Activated CD4-positive, alpha-beta memory T cell treated with anti-CD3 and anti-CD28 coated beads for 36 hours (primary cell): ENCODE measurements at regions not wholly inside any gene's neighbourhood (a gene's known extent, or its start where the extent isn't known, plus 50 kb on each side); places are given as distances from the start of the nearest gene placed in this dataset.
"Not testable (repeated sequence)": the region's sequence is repeated elsewhere in the genome, so short reads cannot be mapped to it uniquely, and the experiment has no call there.

Experiments
- CTCF ChIA-PET: fragments of 350-600 bp; sonication (Branson Sonifier 250); formaldehyde crosslinking; loops from one replicate; lab custom pipeline; 2021; ENCODE audit warnings: antibody characterized with exemption, inconsistent platforms; lab: Charles Lee
- POLR2A ChIA-PET: fragments of 350-600 bp; sonication (Branson Sonifier 250); formaldehyde crosslinking; loops from one replicate; lab custom pipeline; 2021; ENCODE audit warnings: antibody characterized with exemption; lab: Charles Lee
- DNase-seq: peaks from one replicate; pipeline ENCODE4 v3.0.0-alpha.2; 2020
- H3K27ac Mint-ChIP-seq: one replicate; pipeline ENCODE4 v1.8.0; 2021; ENCODE audit warnings: mixed read lengths
- H3K27me3 Mint-ChIP-seq: one replicate; pipeline ENCODE4 v1.8.0; 2021; ENCODE audit warnings: mixed read lengths
- H3K36me3 Mint-ChIP-seq: one replicate; pipeline ENCODE4 v1.8.0; 2021; ENCODE audit warnings: mixed read lengths
- H3K4me1 Mint-ChIP-seq: one replicate; pipeline ENCODE4 v1.8.0; 2021; ENCODE audit warnings: low read depth, mixed read lengths
- H3K4me3 Mint-ChIP-seq: one replicate; pipeline ENCODE4 v1.8.0; 2021; ENCODE audit warnings: mild to moderate bottlenecking, mixed read lengths
- H3K9me3 Mint-ChIP-seq: one replicate; pipeline ENCODE4 v1.8.0; 2021; ENCODE audit warnings: mixed read lengths
- intact Hi-C: fragments of 100-400 bp; cut with micrococcal nuclease; formaldehyde crosslinking; loops from one replicate; pipeline ENCODE4 v1.15.1; 2023

- H3K9me3 Mint-ChIP-seq, H3K4me3 Mint-ChIP-seq, H3K27ac Mint-ChIP-seq, H3K27me3 Mint-ChIP-seq, CTCF ChIA-PET, DNase-seq, POLR2A ChIA-PET, H3K4me1 Mint-ChIP-seq, H3K36me3 Mint-ChIP-seq, intact Hi-C loops: not testable (repeated sequence)
Measured at GRCh38 chr15:20187370-20188355, 353.9 kb downstream of the GOLGA6L6 start.

GRCh38 chr15:20184879-20185278 is 356.7 kb downstream of the GOLGA6L6 start:
- DNase-seq, H3K4me1 Mint-ChIP-seq, POLR2A ChIA-PET, H3K9me3 Mint-ChIP-seq, H3K36me3 Mint-ChIP-seq, H3K4me3 Mint-ChIP-seq, H3K27me3 Mint-ChIP-seq, H3K27ac Mint-ChIP-seq, CTCF ChIA-PET, intact Hi-C loops: not testable (repeated sequence)

GRCh38 chr15:20168221-20168620 is 373.4 kb downstream of the GOLGA6L6 start:
- H3K36me3 Mint-ChIP-seq, H3K27me3 Mint-ChIP-seq, H3K27ac Mint-ChIP-seq, POLR2A ChIA-PET, intact Hi-C loops, H3K9me3 Mint-ChIP-seq, H3K4me1 Mint-ChIP-seq, H3K4me3 Mint-ChIP-seq, DNase-seq, CTCF ChIA-PET: not testable (repeated sequence)

- H3K27ac Mint-ChIP-seq, H3K27me3 Mint-ChIP-seq, H3K9me3 Mint-ChIP-seq, POLR2A ChIA-PET, DNase-seq, H3K4me1 Mint-ChIP-seq, intact Hi-C loops, H3K4me3 Mint-ChIP-seq, CTCF ChIA-PET, H3K36me3 Mint-ChIP-seq: not testable (repeated sequence)
Measured at GRCh38 chr15:20153528-20153927, 388.1 kb downstream of the GOLGA6L6 start.

- CTCF ChIA-PET, H3K4me3 Mint-ChIP-seq, H3K27me3 Mint-ChIP-seq, DNase-seq, intact Hi-C loops, H3K36me3 Mint-ChIP-seq, H3K9me3 Mint-ChIP-seq, POLR2A ChIA-PET, H3K27ac Mint-ChIP-seq, H3K4me1 Mint-ChIP-seq: not testable (repeated sequence)
Measured at GRCh38 chr15:20148679-20149078, 392.9 kb downstream of the GOLGA6L6 start.

GRCh38 chr15:20148008-20148407 is 393.6 kb downstream of the GOLGA6L6 start:
- intact Hi-C loops, H3K27me3 Mint-ChIP-seq, CTCF ChIA-PET: not testable (repeated sequence)

GRCh38 chr15:20144333-20145036 is 397.1 kb downstream of the GOLGA6L6 start:
- H3K4me3 Mint-ChIP-seq, POLR2A ChIA-PET, H3K27me3 Mint-ChIP-seq, H3K9me3 Mint-ChIP-seq, H3K27ac Mint-ChIP-seq, CTCF ChIA-PET, H3K4me1 Mint-ChIP-seq, DNase-seq, H3K36me3 Mint-ChIP-seq, intact Hi-C loops: not testable (repeated sequence)

More at GRCh38 chr15:20148008-20148407, 393.6 kb downstream of the GOLGA6L6 start:
- H3K4me3 Mint-ChIP-seq, POLR2A ChIA-PET, H3K4me1 Mint-ChIP-seq, H3K36me3 Mint-ChIP-seq, H3K9me3 Mint-ChIP-seq, DNase-seq, H3K27ac Mint-ChIP-seq: not testable (repeated sequence)

GRCh38 chr15:20142906-20143305 is 398.7 kb downstream of the GOLGA6L6 start:
- POLR2A ChIA-PET, H3K36me3 Mint-ChIP-seq, H3K4me1 Mint-ChIP-seq, intact Hi-C loops, H3K27ac Mint-ChIP-seq, H3K9me3 Mint-ChIP-seq, H3K27me3 Mint-ChIP-seq, H3K4me3 Mint-ChIP-seq, CTCF ChIA-PET, DNase-seq: not testable (repeated sequence)

- H3K27me3 Mint-ChIP-seq, intact Hi-C loops, DNase-seq, POLR2A ChIA-PET, H3K9me3 Mint-ChIP-seq, H3K4me3 Mint-ChIP-seq, H3K36me3 Mint-ChIP-seq, CTCF ChIA-PET, H3K4me1 Mint-ChIP-seq, H3K27ac Mint-ChIP-seq: not testable (repeated sequence)
Measured at GRCh38 chr15:20142410-20142809, 399.2 kb downstream of the GOLGA6L6 start.

GRCh38 chr15:20124668-20125067 is 416.9 kb downstream of the GOLGA6L6 start:
- CTCF ChIA-PET, H3K4me3 Mint-ChIP-seq, H3K4me1 Mint-ChIP-seq, H3K27ac Mint-ChIP-seq, H3K36me3 Mint-ChIP-seq, H3K9me3 Mint-ChIP-seq, H3K27me3 Mint-ChIP-seq, intact Hi-C loops, DNase-seq, POLR2A ChIA-PET: not testable (repeated sequence)

- H3K27ac Mint-ChIP-seq: no peak overlapping the region
- H3K4me1 Mint-ChIP-seq: no peaks in the 10 kb centered on the region
- no peaks in the 10 kb centered on the region for H3K27me3 Mint-ChIP-seq
- H3K4me3 Mint-ChIP-seq: no peak overlapping the region
- CTCF ChIA-PET: no interaction called here
- no peaks in the 10 kb centered on the region for H3K9me3 Mint-ChIP-seq
- no peaks in the 10 kb centered on the region for H3K36me3 Mint-ChIP-seq
- DNase-seq: peak; percentile 8
- POLR2A ChIA-PET: no interaction called here
- intact Hi-C loops: no loop called here
Measured at GRCh38 chr15:20106026-20106425, 435.6 kb downstream of the GOLGA6L6 start.

- H3K27ac Mint-ChIP-seq, H3K9me3 Mint-ChIP-seq, DNase-seq, H3K27me3 Mint-ChIP-seq, POLR2A ChIA-PET, H3K4me1 Mint-ChIP-seq, H3K4me3 Mint-ChIP-seq, intact Hi-C loops, H3K36me3 Mint-ChIP-seq, CTCF ChIA-PET: not testable (repeated sequence)
Measured at GRCh38 chr15:20105011-20105990, 436.3 kb downstream of the GOLGA6L6 start.
